AG04450 (cell line): ENCODE measurements at regions not wholly inside any gene's neighbourhood (a gene's known extent, or its start where the extent isn't known, plus 50 kb on each side); places are given as distances from the start of the nearest gene placed in this dataset.

Source experiments
- CTCF ChIA-PET: fragments of 300-600, 350-600 bp; formaldehyde crosslinking; extraction: SDS; loops from one replicate; lab custom pipeline; 2022; ENCODE audit warnings: antibody characterized with exemption, inconsistent platforms; lab: Charles Lee
- POLR2A ChIA-PET: fragments of 350-600 bp; formaldehyde crosslinking; extraction: SDS; loops from one replicate; lab custom pipeline; 2021; ENCODE audit warnings: antibody characterized with exemption, inconsistent platforms; lab: Yijun Ruan, JAX
- DNase-seq: peaks from one replicate; pipeline ENCODE4 v3.0.0-alpha.2; 2011; ENCODE audit warnings: low read depth, low spot score
- H3K27ac ChIP-seq: one replicate; pipeline ENCODE4 v1.5.1; 2012; ENCODE audit warnings: low read depth, low read length, control low read depth
- H3K27me3 ChIP-seq: one replicate; pipeline ENCODE4 v1.6.0; 2012; ENCODE audit warnings: low read length; ENCODE audit not compliant: control insufficient read depth, insufficient read depth
- H3K4me3 ChIP-seq: 2 replicates; pipeline ENCODE4 v1.5.1; 2011; ENCODE audit warnings: mild to moderate bottlenecking, low read depth, low read length, control low read depth
- H3K9me3 ChIP-seq: 2 replicates; pipeline ENCODE4 v1.5.1; 2012; ENCODE audit warnings: low read length; ENCODE audit not compliant: control insufficient read depth, insufficient read depth
- CTCF ChIP-seq: IDR thresholded peaks from 2 replicates; pipeline ENCODE4 v1.5.1; 2011; ENCODE audit warnings: low read depth, low read length, control low read depth, inconsistent platforms

- H3K27me3 ChIP-seq = no peaks in the 10 kb centered on the region
- no peak for TF ChIP-seq CTCF
- POLR2A ChIA-PET = no interaction called here
- CTCF ChIA-PET = no interaction called here
- no peak overlapping the region for H3K27ac ChIP-seq
- DNase-seq = no peak
- no peak overlapping the region for H3K4me3 ChIP-seq
- H3K9me3 ChIP-seq = peaks cover 60% of the 10 kb centered on the region
These were observed 175.3 kb upstream of the B3GAT1 start for GRCh38 chr11:134587345-134587744.

GRCh38 chr11:134586726-134587125 lies 174.7 kb upstream of the B3GAT1 start:
- no peak overlapping the region for H3K27ac ChIP-seq
- no peak overlapping the region for H3K4me3 ChIP-seq
- no peak for TF ChIP-seq CTCF
- H3K27me3 ChIP-seq = no peaks in the 10 kb centered on the region
- no peak for DNase-seq
- ChIA-PET CTCF (no interaction called here), POLR2A (no interaction called here)
- H3K9me3 ChIP-seq = peaks cover 65% of the 10 kb centered on the region

DNA sequence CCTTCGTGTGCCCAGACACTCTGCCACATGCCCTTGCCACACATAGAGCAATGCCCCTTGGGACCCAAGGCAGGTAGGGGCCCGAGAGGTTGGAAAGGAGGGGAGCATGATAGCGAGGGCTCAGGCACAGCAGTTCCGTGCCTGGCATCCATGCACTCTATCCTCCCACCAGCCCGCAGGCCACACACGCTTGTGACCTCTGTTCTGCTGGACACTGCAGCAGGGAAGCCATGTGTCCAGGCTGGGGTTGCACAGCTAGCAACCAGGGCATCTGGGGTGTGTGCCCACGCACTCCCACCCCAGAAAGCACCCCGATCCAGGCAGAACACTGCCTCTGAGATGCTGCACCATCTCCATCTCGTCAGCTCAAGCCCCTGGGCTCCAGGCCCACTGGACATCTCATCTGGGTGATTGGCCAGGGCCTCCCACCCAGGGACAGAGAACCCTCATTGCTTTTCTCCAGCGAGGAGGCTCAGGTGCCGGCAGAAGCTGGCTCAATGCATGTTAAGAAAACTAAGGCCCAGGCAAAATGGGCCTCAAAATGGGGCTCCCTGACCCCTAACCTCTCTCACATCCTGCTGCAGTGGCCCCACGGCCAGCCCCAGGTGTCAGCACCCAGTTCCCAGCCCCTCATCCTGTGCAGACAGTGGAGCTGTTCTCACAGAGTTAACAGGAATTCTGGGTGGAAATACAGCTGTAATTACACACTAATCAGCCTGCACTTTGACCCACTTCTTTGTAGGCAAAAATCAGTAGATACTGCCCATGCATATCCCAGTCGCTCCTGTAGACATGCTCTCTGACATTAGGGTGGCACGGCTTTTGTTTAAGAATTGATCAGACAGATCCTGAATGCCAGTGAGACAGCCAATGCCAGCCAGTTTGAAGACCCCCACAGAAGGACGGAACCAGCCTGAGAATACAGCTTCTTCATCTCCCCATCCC lies 173.9 kb upstream of the B3GAT1 start:
- H3K4me3 ChIP-seq = no peak overlapping the region
- H3K9me3 ChIP-seq = peaks cover 71% of the 10 kb centered on the region
- CTCF ChIA-PET = no interaction called here
- no peaks in the 10 kb centered on the region for H3K27me3 ChIP-seq
- no peak overlapping the region for H3K27ac ChIP-seq
- no peak for DNase-seq
- POLR2A ChIA-PET = no interaction called here
- no peak for TF ChIP-seq CTCF

DNA sequence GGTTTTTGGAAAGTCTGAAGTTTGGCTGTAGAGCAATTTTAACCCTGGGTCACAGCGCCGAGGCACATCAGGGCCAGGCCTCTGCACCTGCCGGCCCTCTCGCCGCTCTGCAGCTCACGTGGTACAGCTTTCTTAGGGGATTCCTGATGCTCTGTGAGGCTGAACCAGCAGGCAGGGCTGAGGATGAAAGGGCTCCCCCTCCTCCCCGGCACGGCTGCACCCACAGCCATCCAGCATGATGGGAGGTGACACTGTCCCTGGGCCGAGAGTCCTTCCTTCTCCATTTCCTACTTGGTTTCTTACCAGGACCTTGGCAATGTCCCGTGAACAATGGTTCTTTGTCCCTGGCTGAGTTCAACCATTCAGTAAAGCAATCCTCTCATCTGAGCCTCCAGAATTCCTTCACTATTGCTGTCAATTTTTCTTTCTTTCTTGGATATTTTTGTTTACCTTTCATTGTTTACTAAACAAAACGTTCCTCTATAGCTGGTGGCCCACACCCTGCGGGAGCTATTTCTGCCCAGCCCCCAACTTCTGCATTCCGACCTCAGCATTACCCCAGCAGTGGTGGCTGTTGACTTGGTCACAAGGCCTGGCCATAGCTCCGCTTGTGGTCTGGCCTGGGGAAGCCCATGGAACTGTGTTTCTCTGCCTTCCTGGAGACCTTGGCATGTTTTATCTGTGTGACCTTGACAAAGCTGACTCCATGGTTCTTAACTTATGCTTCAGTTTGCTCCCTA lies 172.8 kb upstream of the B3GAT1 start:
- no peak overlapping the region for H3K4me3 ChIP-seq
- no peak for DNase-seq
- no peak overlapping the region for H3K27ac ChIP-seq
- POLR2A ChIA-PET = no interaction called here
- no peak for TF ChIP-seq CTCF
- peaks cover 82% of the 10 kb centered on the region for H3K9me3 ChIP-seq
- CTCF ChIA-PET = no interaction called here
- no peaks in the 10 kb centered on the region for H3K27me3 ChIP-seq
